ENCODE measurements at regions not wholly inside any gene's neighbourhood (a gene's known extent, or its start where the extent isn't known, plus 50 kb on each side); places are given as distances from the start of the nearest gene placed in this dataset.

- DNase-seq (ENCODE audit: low read depth), result no peak
Observed at GRCh38 chrX:118257781-118258180, 88.1 kb upstream of the WDR44 start.

- no peak for DNase-seq (ENCODE audit: low read depth)
Observed at GRCh38 chrX:118259213-118259612, 86.7 kb upstream of the WDR44 start.

- DNase-seq (ENCODE audit: low read depth), result no peak
Observed at GRCh38 chrX:118261151-118261550, 84.8 kb upstream of the WDR44 start.

GRCh38 chrX:118271775-118272174 lies 74.1 kb upstream of the WDR44 start:
- peak; percentile 40 for DNase-seq (ENCODE audit: low read depth)

- DNase-seq (ENCODE audit: low read depth), result peak; percentile 41
Observed at GRCh38 chrX:118272242-118272641, 73.7 kb upstream of the WDR44 start.

- DNase-seq (ENCODE audit: low read depth), result peak; percentile 13
Observed at GRCh38 chrX:118286066-118286762, 59.7 kb upstream of the WDR44 start.

GRCh38 chrX:118295818-118296217 lies 50.1 kb upstream of the WDR44 start:
- DNase-seq (ENCODE audit: low read depth), result peak; percentile 5

All from iris pigment epithelial cell (primary cell).